ENCODE measurements at regions not wholly inside any gene's neighbourhood (a gene's known extent, or its start where the extent isn't known, plus 50 kb on each side); places are given as distances from the start of the nearest gene placed in this dataset.
"Not testable (repeated sequence)": the region's sequence is repeated elsewhere in the genome, so short reads cannot be mapped to it uniquely, and the experiment has no call there.

DNA sequence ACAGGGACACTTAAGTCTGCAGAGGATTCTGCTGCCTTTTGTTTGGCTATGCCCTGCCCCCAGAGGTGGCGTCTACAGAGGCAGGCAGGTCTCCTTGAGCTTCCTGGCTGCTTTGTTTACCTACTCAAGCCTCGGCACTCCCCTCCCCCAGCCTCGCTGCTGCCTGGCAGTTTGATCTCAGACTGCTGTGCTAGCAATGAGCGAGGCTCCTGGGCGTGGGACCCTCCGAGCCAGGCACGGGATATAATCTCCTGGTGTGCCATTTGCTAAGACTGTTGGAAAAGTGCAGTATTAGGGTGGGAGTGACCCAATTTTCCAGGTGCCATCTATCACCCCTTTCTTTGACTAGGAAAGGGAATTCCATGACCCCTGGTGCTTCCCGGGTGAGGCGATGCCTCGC lies 725.0 kb upstream of the HS6ST1 start:
- H3K27ac Mint-ChIP-seq; H3K36me3 Mint-ChIP-seq (ENCODE audit: low read depth); H3K4me1 Mint-ChIP-seq; intact Hi-C loops (cut with micrococcal nuclease); H3K9me3 Mint-ChIP-seq; H3K27me3 Mint-ChIP-seq; H3K4me3 Mint-ChIP-seq; DNase-seq: not testable (repeated sequence)

GRCh38 chr2:129046475-129046874 lies 727.8 kb upstream of the HS6ST1 start:
- H3K27me3 Mint-ChIP-seq; intact Hi-C loops (cut with micrococcal nuclease); H3K36me3 Mint-ChIP-seq (ENCODE audit: low read depth); H3K9me3 Mint-ChIP-seq; H3K4me3 Mint-ChIP-seq; H3K27ac Mint-ChIP-seq; DNase-seq; H3K4me1 Mint-ChIP-seq: not testable (repeated sequence)

GRCh38 chr2:129050101-129050500 lies 731.4 kb upstream of the HS6ST1 start:
- intact Hi-C loops (cut with micrococcal nuclease) = no loop called here
- DNase-seq = peak; percentile 67
- no peak overlapping the region for H3K27ac Mint-ChIP-seq
- H3K4me3 Mint-ChIP-seq = no peak overlapping the region
- peaks cover 3% of the 10 kb centered on the region for H3K9me3 Mint-ChIP-seq
- no peaks in the 10 kb centered on the region for H3K27me3 Mint-ChIP-seq
- H3K36me3 Mint-ChIP-seq (ENCODE audit: low read depth) = no peaks in the 10 kb centered on the region
- peaks cover 5% of the 10 kb centered on the region for H3K4me1 Mint-ChIP-seq

GRCh38 chr2:129055242-129055641 lies 736.6 kb upstream of the HS6ST1 start:
- no peak overlapping the region for H3K4me3 Mint-ChIP-seq
- intact Hi-C loops (cut with micrococcal nuclease) = no loop called here
- DNase-seq = no peak
- no peak overlapping the region for H3K27ac Mint-ChIP-seq
- peaks cover 3% of the 10 kb centered on the region for H3K9me3 Mint-ChIP-seq
- H3K4me1 Mint-ChIP-seq = peaks cover 3% of the 10 kb centered on the region
- no peaks in the 10 kb centered on the region for H3K27me3 Mint-ChIP-seq
- H3K36me3 Mint-ChIP-seq (ENCODE audit: low read depth) = no peaks in the 10 kb centered on the region

DNA sequence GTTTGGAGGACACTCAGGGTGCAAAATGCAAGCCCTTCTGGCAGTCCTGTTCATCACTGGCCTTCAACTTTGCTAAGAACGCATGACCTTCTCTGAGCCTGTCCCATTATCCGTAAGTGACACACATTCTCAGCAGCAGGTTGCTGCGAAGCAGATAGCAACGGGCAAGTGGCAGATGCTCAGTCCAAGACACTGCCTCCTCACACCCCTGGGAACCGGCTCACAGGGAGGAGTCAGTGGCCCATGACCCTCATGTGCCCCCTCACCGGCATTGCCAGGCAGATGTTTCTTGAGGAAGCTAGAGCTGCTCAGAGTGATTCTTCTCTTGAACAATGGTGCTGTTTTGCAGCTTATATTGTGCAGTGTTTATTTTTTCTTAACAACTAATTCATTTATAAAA lies 737.2 kb upstream of the HS6ST1 start:
- Mint-ChIP-seq H3K9me3 (peaks cover 2% of the 10 kb centered on the region), H3K4me3 (no peak overlapping the region), H3K27me3 (no peaks in the 10 kb centered on the region), H3K27ac (no peak overlapping the region), H3K36me3 (ENCODE audit: low read depth) (no peaks in the 10 kb centered on the region), H3K4me1 (no peaks in the 10 kb centered on the region)
- intact Hi-C loops (cut with micrococcal nuclease) = no loop called here
- DNase-seq = no peak

GRCh38 chr2:129056309-129056958 lies 737.8 kb upstream of the HS6ST1 start:
- Mint-ChIP-seq H3K27me3 (no peaks in the 10 kb centered on the region), H3K9me3 (no peaks in the 10 kb centered on the region), H3K4me1 (no peaks in the 10 kb centered on the region), H3K4me3 (no peak overlapping the region), H3K36me3 (ENCODE audit: low read depth) (no peaks in the 10 kb centered on the region), H3K27ac (no peak overlapping the region)
- intact Hi-C loops (cut with micrococcal nuclease) = no loop called here
- no peak for DNase-seq

DNA sequence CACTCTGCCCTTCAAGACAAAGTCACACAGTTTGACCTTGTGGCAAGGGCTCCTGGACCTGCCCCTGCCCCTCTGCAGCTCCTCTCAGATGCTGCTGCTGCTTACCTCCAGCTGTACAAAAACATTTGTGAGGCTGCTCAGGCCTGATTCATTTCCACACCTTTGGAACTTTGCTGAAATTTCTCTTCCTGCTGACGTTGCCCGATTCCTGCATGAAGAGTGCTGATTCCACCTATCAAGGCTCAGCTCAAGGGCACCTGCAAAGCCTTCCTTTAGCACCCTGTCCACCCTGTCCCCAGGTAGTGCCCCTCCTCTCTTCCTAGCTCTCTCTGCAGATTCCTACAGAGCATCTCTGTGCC lies 738.3 kb upstream of the HS6ST1 start:
- no peaks in the 10 kb centered on the region for H3K36me3 Mint-ChIP-seq (ENCODE audit: low read depth)
- no peak overlapping the region for H3K4me3 Mint-ChIP-seq
- no peaks in the 10 kb centered on the region for H3K9me3 Mint-ChIP-seq
- H3K27me3 Mint-ChIP-seq = no peaks in the 10 kb centered on the region
- DNase-seq = no peak
- H3K27ac Mint-ChIP-seq = no peak overlapping the region
- intact Hi-C loops (cut with micrococcal nuclease) = no loop called here
- no peaks in the 10 kb centered on the region for H3K4me1 Mint-ChIP-seq

DNA sequence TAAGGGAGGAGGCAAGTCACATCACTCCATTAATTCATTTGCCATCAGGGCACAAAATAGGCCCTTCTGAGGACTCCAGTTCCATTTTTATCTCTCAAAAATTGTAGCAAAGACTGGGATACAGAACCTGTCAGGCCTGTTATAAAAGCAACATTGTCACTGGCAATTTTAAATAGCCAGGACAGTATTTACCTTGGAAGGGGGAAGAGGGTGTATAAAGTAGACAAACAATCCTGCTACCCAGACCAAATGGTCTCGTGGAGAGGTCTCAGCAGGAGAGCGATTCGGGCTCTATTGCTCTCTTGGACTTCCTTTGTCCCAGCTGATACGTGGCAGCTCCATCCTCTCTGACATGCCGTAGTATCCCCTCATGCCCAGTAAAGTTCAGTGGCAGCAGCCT lies 740.3 kb upstream of the HS6ST1 start:
- intact Hi-C loops (cut with micrococcal nuclease) = no loop called here
- H3K27me3 Mint-ChIP-seq = no peaks in the 10 kb centered on the region
- H3K9me3 Mint-ChIP-seq = no peaks in the 10 kb centered on the region

DNA sequence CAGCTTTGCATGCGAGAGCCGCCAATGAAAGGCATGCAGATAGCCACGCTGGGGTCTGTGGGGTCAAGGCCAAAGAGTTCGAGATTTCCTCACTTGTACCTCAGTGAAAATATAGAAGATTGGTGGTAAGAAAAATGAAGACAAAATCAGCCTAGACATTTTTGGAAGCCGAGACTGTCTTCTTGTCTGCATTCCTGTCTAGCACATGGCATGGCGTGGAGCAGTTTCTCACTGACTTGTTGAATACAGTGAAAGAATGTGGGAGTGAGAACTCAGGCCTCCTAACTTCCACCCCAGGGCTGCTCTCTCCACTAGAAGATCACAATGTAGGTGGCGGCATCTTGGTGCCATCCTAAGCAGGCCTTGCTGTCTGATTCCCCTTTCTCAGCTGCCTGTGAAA lies 740.8 kb upstream of the HS6ST1 start:
- Mint-ChIP-seq H3K27ac (no peak overlapping the region), H3K36me3 (ENCODE audit: low read depth) (no peaks in the 10 kb centered on the region), H3K27me3 (no peaks in the 10 kb centered on the region), H3K4me3 (no peak overlapping the region), H3K9me3 (no peaks in the 10 kb centered on the region), H3K4me1 (no peaks in the 10 kb centered on the region)
- no peak for DNase-seq
- intact Hi-C loops (cut with micrococcal nuclease) = no loop called here

More for the DNA sequence above, 740.3 kb upstream of the HS6ST1 start:
- no peaks in the 10 kb centered on the region for H3K4me1 Mint-ChIP-seq
- no peak for DNase-seq
- H3K36me3 Mint-ChIP-seq (ENCODE audit: low read depth) = no peaks in the 10 kb centered on the region
- H3K4me3 Mint-ChIP-seq = no peak overlapping the region
- H3K27ac Mint-ChIP-seq = no peak overlapping the region

DNA sequence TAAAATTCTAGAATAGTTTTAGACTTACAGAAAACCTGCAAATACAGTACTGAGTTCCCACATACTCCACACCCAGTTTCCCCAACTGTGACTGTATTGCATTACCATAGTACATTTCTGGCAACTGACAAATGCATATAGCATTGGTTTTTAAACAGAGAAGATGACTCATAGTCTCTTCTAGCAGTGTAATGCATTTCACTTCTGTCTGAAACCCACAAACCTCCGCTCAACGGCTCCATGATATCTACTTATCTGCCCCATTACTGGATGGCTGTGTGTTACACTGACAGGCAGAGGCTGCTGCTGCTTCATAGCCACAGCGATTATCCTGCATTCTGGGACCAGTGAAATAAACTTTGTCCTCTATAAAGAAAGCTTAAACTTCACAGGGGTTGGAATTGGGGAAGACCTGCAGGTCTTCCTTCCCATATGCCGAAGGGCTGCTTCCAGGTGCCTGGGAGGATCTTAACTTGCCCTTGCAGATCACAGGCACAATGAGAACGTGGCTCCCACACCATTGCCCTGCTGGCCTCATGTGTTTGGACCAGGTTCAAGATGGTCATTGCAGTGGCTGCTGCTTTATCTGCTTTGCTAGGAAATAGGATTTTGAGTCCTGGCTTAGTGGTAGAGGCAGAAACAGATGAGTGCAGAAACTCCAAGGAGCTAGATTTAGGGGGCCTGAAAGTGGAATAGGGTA lies 742.6 kb upstream of the HS6ST1 start:
- no peaks in the 10 kb centered on the region for H3K36me3 Mint-ChIP-seq (ENCODE audit: low read depth)
- no peak overlapping the region for H3K27ac Mint-ChIP-seq
- intact Hi-C loops (cut with micrococcal nuclease) = no loop called here
- peak; percentile 60 for DNase-seq
- no peaks in the 10 kb centered on the region for H3K4me1 Mint-ChIP-seq
- H3K4me3 Mint-ChIP-seq = no peak overlapping the region
- H3K27me3 Mint-ChIP-seq = no peaks in the 10 kb centered on the region
- H3K9me3 Mint-ChIP-seq = no peaks in the 10 kb centered on the region

DNA sequence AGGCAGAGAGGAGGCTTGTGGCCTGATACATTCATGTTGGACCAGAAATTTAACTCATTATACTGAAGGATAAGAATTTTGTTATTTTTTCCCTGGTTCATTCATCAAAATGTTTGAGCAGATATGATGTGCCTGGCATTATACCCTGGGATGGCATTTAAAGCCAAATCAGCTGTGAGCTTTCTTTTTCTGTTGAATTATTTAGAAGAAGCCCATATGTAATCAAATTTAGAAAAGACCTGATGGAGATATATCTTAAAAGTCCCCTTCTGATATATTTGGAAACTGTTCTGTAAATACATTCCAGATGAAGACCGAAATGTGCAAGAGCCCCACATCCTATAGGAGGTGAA lies 743.1 kb upstream of the HS6ST1 start:
- intact Hi-C loops (cut with micrococcal nuclease) = no loop called here
- no peak for DNase-seq
- H3K9me3 Mint-ChIP-seq = no peaks in the 10 kb centered on the region
- H3K36me3 Mint-ChIP-seq (ENCODE audit: low read depth) = no peaks in the 10 kb centered on the region
- no peaks in the 10 kb centered on the region for H3K4me1 Mint-ChIP-seq
- no peak overlapping the region for H3K4me3 Mint-ChIP-seq
- no peak overlapping the region for H3K27ac Mint-ChIP-seq
- H3K27me3 Mint-ChIP-seq = no peaks in the 10 kb centered on the region

GRCh38 chr2:129062146-129062912 lies 743.7 kb upstream of the HS6ST1 start:
- Mint-ChIP-seq H3K27ac (no peak overlapping the region), H3K27me3 (no peaks in the 10 kb centered on the region), H3K36me3 (ENCODE audit: low read depth) (no peaks in the 10 kb centered on the region), H3K4me1 (no peaks in the 10 kb centered on the region), H3K4me3 (no peak overlapping the region), H3K9me3 (no peaks in the 10 kb centered on the region)
- DNase-seq = no peak
- intact Hi-C loops (cut with micrococcal nuclease) = no loop called here

GRCh38 chr2:129067070-129067469 lies 748.4 kb upstream of the HS6ST1 start:
- Mint-ChIP-seq H3K27me3 (no peaks in the 10 kb centered on the region), H3K36me3 (ENCODE audit: low read depth) (no peaks in the 10 kb centered on the region), H3K4me3 (no peak overlapping the region), H3K27ac (no peak overlapping the region), H3K4me1 (no peaks in the 10 kb centered on the region), H3K9me3 (no peaks in the 10 kb centered on the region)
- no peak for DNase-seq
- intact Hi-C loops (cut with micrococcal nuclease) = no loop called here

- H3K27me3 Mint-ChIP-seq = no peaks in the 10 kb centered on the region
- intact Hi-C loops (cut with micrococcal nuclease) = no loop called here
- no peaks in the 10 kb centered on the region for H3K4me1 Mint-ChIP-seq
- H3K9me3 Mint-ChIP-seq = no peaks in the 10 kb centered on the region
- H3K27ac Mint-ChIP-seq = no peak overlapping the region
- H3K36me3 Mint-ChIP-seq (ENCODE audit: low read depth) = no peaks in the 10 kb centered on the region
- no peak overlapping the region for H3K4me3 Mint-ChIP-seq
- DNase-seq = no peak
Measured at GRCh38 chr2:129067953-129068352, 749.3 kb upstream of the HS6ST1 start.
